Astrocyte (in vitro differentiated cells and primary cell): ENCODE measurements at regions not wholly inside any gene's neighbourhood (a gene's known extent, or its start where the extent isn't known, plus 50 kb on each side); places are given as distances from the start of the nearest gene placed in this dataset.

Experiments
- DNase-seq: peaks from one replicate; pipeline ENCODE4 v3.0.0-alpha.2; 2010; ENCODE audit warnings: low read depth
- FAIRE-seq: peaks from 2 replicates; lab custom pipeline; 2011; peaks lifted over from hg19 to GRCh38; lab: Jason Lieb, UNC
- H2AFZ ChIP-seq: 2 replicates; pipeline ENCODE4 v1.6.0; 2012; ENCODE audit warnings: low read depth, low read length, inconsistent platforms
- H3K27ac ChIP-seq: 2 replicates; pipeline ENCODE4 v1.5.1; 2011; ENCODE audit warnings: low read depth, low read length, inconsistent platforms
- H3K27me3 ChIP-seq: 2 replicates; pipeline ENCODE4 v1.6.0; 2011; ENCODE audit warnings: low read length, inconsistent platforms; ENCODE audit not compliant: insufficient read depth
- H3K36me3 ChIP-seq: 2 replicates; pipeline ENCODE4 v1.5.1; 2011; ENCODE audit warnings: low read length, inconsistent platforms; ENCODE audit not compliant: insufficient read depth
- H3K4me1 ChIP-seq: 2 replicates; pipeline ENCODE4 v1.5.1; 2011; ENCODE audit warnings: low read length, inconsistent platforms; ENCODE audit not compliant: insufficient read depth
- H3K4me2 ChIP-seq: 2 replicates; pipeline ENCODE4 v1.6.0; 2012; ENCODE audit warnings: low read length, inconsistent platforms
- H3K4me3 ChIP-seq: 2 replicates; pipeline ENCODE4 v1.5.1; 2011; ENCODE audit warnings: low read depth, mild to moderate bottlenecking, low read length, inconsistent platforms; ENCODE audit not compliant: insufficient read depth
- H3K79me2 ChIP-seq: 2 replicates; pipeline ENCODE4 v1.6.0; 2012; ENCODE audit warnings: mild to moderate bottlenecking, low read length, inconsistent platforms; ENCODE audit not compliant: insufficient read depth
- H3K9ac ChIP-seq: 2 replicates; pipeline ENCODE4 v1.6.0; 2012; ENCODE audit warnings: mild to moderate bottlenecking, low read length, inconsistent platforms
- H3K9me3 ChIP-seq: 2 replicates; pipeline ENCODE4 v1.5.1; 2012; ENCODE audit warnings: low read depth, mild to moderate bottlenecking, low read length, inconsistent platforms; ENCODE audit not compliant: insufficient read depth
- H4K20me1 ChIP-seq: 2 replicates; pipeline ENCODE4 v1.6.0; 2012; ENCODE audit warnings: low read length, inconsistent platforms; ENCODE audit not compliant: insufficient read depth
- H3K27ac Mint-ChIP-seq: one replicate; pipeline ENCODE4 v1.8.0; 2021; ENCODE audit warnings: mild to moderate bottlenecking, mixed read lengths; ENCODE audit not compliant: unreplicated experiment
- H3K27me3 Mint-ChIP-seq: one replicate; pipeline ENCODE4 v1.8.0; 2021; ENCODE audit warnings: low read depth, mixed read lengths; ENCODE audit not compliant: unreplicated experiment
- H3K36me3 Mint-ChIP-seq: one replicate; pipeline ENCODE4 v1.8.0; 2021; ENCODE audit warnings: low read depth, mixed read lengths; ENCODE audit not compliant: unreplicated experiment
- H3K4me1 Mint-ChIP-seq: one replicate; pipeline ENCODE4 v1.8.0; 2021; ENCODE audit warnings: low read depth, mixed read lengths; ENCODE audit not compliant: unreplicated experiment
- H3K4me3 Mint-ChIP-seq: one replicate; pipeline ENCODE4 v1.8.0; 2021; ENCODE audit warnings: mild to moderate bottlenecking, moderate library complexity, mixed read lengths; ENCODE audit not compliant: unreplicated experiment
- H3K9me3 Mint-ChIP-seq: one replicate; pipeline ENCODE4 v1.8.0; 2021; ENCODE audit warnings: mild to moderate bottlenecking, mixed read lengths; ENCODE audit not compliant: unreplicated experiment
- EZH2 ChIP-seq: IDR thresholded peaks from 2 replicates; pipeline ENCODE4 v1.6.1; 2012; ENCODE audit warnings: mild to moderate bottlenecking, low read length, inconsistent platforms; ENCODE audit not compliant: insufficient read depth
- TF ChIP-seq, protein P1 (sequence below): IDR thresholded peaks from 2 replicates; pipeline ENCODE4 v1.5.1; 2011; ENCODE audit warnings: low read depth, mild to moderate bottlenecking, inconsistent platforms, low read length, moderate library complexity; ENCODE audit not compliant: insufficient read depth

- H4K20me1 ChIP-seq = no peaks in the 10 kb centered on the region
- no peaks in the 10 kb centered on the region for H3K4me1 ChIP-seq
- H3K4me1 Mint-ChIP-seq = peaks cover 5% of the 10 kb centered on the region
- no peak for TF ChIP-seq EZH2
- H3K27me3 ChIP-seq = no peaks in the 10 kb centered on the region
- no peak overlapping the region for H3K4me3 ChIP-seq
- H3K4me3 Mint-ChIP-seq = no peak overlapping the region
- peaks cover 2% of the 10 kb centered on the region for H3K36me3 Mint-ChIP-seq
- no peak overlapping the region for H3K27ac ChIP-seq
- no peaks in the 10 kb centered on the region for H3K9me3 ChIP-seq
- no peak overlapping the region for H3K9ac ChIP-seq
- H3K9me3 Mint-ChIP-seq = no peaks in the 10 kb centered on the region
- DNase-seq (no peak), FAIRE-seq (no peak)
- H3K36me3 ChIP-seq = no peaks in the 10 kb centered on the region
- H2AFZ ChIP-seq = no peak overlapping the region
- peaks cover 11% of the 10 kb centered on the region for H3K27me3 Mint-ChIP-seq
- no peaks in the 10 kb centered on the region for H3K79me2 ChIP-seq
- no peak overlapping the region for H3K27ac Mint-ChIP-seq
- H3K4me2 ChIP-seq = no peak overlapping the region
Observed at GRCh38 chr9:1495282-1496030, 445.3 kb downstream of the DMRT2 start.

DNA sequence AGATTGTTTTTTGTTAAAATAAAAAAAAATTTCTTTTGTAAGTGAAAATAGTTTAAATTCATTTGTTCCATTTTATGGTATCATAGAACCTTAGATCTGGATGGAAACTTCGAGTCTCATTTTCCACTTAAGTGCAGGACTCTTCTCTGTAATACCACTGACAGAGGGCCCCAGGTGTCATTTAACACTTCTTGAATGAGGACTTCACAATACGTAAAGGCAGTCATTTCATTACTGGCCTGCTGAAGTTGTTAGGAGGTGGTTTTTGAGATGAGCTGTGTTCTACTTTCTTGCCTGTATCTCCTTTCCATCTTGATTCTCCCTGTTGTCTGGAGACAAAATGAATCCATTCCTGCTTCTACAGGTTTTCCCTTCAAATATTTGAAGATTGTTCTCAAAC lies 455.3 kb downstream of the DMRT2 start:
- no peak overlapping the region for H3K4me3 ChIP-seq
- TF ChIP-seq, protein P1, sequence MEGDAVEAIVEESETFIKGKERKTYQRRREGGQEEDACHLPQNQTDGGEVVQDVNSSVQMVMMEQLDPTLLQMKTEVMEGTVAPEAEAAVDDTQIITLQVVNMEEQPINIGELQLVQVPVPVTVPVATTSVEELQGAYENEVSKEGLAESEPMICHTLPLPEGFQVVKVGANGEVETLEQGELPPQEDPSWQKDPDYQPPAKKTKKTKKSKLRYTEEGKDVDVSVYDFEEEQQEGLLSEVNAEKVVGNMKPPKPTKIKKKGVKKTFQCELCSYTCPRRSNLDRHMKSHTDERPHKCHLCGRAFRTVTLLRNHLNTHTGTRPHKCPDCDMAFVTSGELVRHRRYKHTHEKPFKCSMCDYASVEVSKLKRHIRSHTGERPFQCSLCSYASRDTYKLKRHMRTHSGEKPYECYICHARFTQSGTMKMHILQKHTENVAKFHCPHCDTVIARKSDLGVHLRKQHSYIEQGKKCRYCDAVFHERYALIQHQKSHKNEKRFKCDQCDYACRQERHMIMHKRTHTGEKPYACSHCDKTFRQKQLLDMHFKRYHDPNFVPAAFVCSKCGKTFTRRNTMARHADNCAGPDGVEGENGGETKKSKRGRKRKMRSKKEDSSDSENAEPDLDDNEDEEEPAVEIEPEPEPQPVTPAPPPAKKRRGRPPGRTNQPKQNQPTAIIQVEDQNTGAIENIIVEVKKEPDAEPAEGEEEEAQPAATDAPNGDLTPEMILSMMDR = no peak
- TF ChIP-seq EZH2 = no peak
- Mint-ChIP-seq H3K4me1 (no peaks in the 10 kb centered on the region), H3K36me3 (no peaks in the 10 kb centered on the region), H3K27me3 (no peaks in the 10 kb centered on the region), H3K9me3 (peaks cover 4% of the 10 kb centered on the region), H3K4me3 (no peak overlapping the region), H3K27ac (no peak overlapping the region)
- H3K4me1 ChIP-seq = no peaks in the 10 kb centered on the region
- no peak overlapping the region for H3K27ac ChIP-seq
- H3K36me3 ChIP-seq = no peaks in the 10 kb centered on the region
- DNase-seq (no peak), FAIRE-seq (no peak)
- no peak overlapping the region for H2AFZ ChIP-seq
- peaks cover 2% of the 10 kb centered on the region for H3K27me3 ChIP-seq
- no peak overlapping the region for H3K9ac ChIP-seq
- H3K79me2 ChIP-seq = no peaks in the 10 kb centered on the region
- no peaks in the 10 kb centered on the region for H4K20me1 ChIP-seq
- H3K4me2 ChIP-seq = no peak overlapping the region
- H3K9me3 ChIP-seq = peaks cover 3% of the 10 kb centered on the region

DNA sequence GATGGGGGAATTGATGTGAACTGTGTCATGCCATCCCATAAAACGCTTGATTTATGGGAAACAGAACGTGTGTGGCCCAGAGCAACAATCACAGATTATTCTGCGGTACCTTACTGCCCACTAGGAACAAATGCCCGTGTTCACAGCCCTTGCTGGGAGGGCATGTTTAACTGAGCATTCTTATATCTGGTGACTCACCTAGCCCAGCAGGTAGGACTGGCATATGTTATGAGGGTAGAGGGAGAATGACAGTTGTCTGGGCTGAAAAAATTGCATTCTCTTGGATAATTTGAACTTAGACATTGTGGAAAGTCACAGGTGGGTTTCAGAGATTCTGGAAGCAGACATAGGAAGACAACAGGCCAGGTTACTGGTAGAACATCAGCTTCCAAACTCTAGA lies 460.6 kb downstream of the DMRT2 start:
- no peaks in the 10 kb centered on the region for H3K79me2 ChIP-seq
- FAIRE-seq = no peak
- H3K27ac ChIP-seq = no peak overlapping the region
- no peak overlapping the region for H3K9ac ChIP-seq
- TF ChIP-seq EZH2 = no peak
- TF ChIP-seq, protein P1 = no peak
- no peak overlapping the region for H3K4me3 ChIP-seq
- Mint-ChIP-seq H3K4me1 (no peaks in the 10 kb centered on the region), H3K4me3 (no peak overlapping the region), H3K9me3 (peaks cover 2% of the 10 kb centered on the region), H3K27me3 (peaks cover 13% of the 10 kb centered on the region), H3K27ac (no peak overlapping the region), H3K36me3 (no peaks in the 10 kb centered on the region)
- no peak overlapping the region for H3K4me2 ChIP-seq
- no peaks in the 10 kb centered on the region for H3K36me3 ChIP-seq
- no peaks in the 10 kb centered on the region for H3K27me3 ChIP-seq
- no peaks in the 10 kb centered on the region for H3K4me1 ChIP-seq
- H4K20me1 ChIP-seq = no peaks in the 10 kb centered on the region
- H2AFZ ChIP-seq = no peak overlapping the region
- peaks cover 5% of the 10 kb centered on the region for H3K9me3 ChIP-seq
- no peak for DNase-seq
